IMR-90 (cell line): ENCODE measurements at regions not wholly inside any gene's neighbourhood (a gene's known extent, or its start where the extent isn't known, plus 50 kb on each side); places are given as distances from the start of the nearest gene placed in this dataset.

Experiments
- BHLHE40 ChIP-seq: fragments of 150-350 bp; IDR thresholded peaks from 2 replicates; pipeline ENCODE4 v1.6.1; 2016; ENCODE audit warnings: mild to moderate bottlenecking, low read depth, low read length
- CTCF ChIP-seq: conservative IDR thresholded peaks from 2 replicates; pipeline ENCODE4 v1.5.1; 2012; ENCODE audit warnings: mild to moderate bottlenecking, low read depth, low read length, improper control_type of control experiment
- FOS ChIP-seq: fragments of 150-350 bp; IDR thresholded peaks from 2 replicates; pipeline ENCODE4 v1.6.1; 2016; ENCODE audit warnings: low read depth, low read length
- POLR2A ChIP-seq: IDR thresholded peaks from 2 replicates; pipeline ENCODE4 v1.6.1; 2012; ENCODE audit warnings: mild to moderate bottlenecking, low read depth, low read length

- TF ChIP-seq CTCF (no peak), POLR2A (no peak), BHLHE40 (no peak), FOS (no peak)
These were observed 282.9 kb upstream of the N4BP1 start for GRCh38 chr16:48892893-48893292.
